ENCODE measurements at regions not wholly inside any gene's neighbourhood (a gene's known extent, or its start where the extent isn't known, plus 50 kb on each side); places are given as distances from the start of the nearest gene placed in this dataset.

DNA sequence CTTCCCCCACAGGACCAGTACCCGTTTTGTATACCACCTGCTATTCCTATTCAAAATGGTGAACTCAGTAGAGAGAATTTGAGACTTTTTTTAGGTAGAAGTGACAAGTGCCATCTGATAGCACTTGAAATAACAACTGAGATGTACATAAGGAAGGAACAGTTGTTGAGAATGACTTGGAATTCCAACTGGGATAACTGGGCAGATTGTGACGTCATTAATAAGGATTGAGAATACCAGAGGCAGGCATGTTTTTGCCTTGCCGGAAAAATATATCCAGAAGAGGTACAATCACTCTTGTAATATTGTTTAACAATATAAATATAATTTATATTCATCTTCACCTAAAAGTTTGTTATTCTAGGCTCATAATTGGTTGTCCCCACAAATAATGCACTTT is 454.1 kb upstream of the RGMA start:
- TF ChIP-seq POLR2A (IDR thresholded peaks at IDR 0.05; ENCODE audit: low read depth, low read length) = no peak
- TF ChIP-seq, protein P1, sequence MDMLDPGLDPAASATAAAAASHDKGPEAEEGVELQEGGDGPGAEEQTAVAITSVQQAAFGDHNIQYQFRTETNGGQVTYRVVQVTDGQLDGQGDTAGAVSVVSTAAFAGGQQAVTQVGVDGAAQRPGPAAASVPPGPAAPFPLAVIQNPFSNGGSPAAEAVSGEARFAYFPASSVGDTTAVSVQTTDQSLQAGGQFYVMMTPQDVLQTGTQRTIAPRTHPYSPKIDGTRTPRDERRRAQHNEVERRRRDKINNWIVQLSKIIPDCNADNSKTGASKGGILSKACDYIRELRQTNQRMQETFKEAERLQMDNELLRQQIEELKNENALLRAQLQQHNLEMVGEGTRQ (IDR thresholded peaks at IDR 0.05; ENCODE audit: low read depth, low read length) = no peak
- TF ChIP-seq RCOR1 (IDR thresholded peaks at IDR 0.05; ENCODE audit: insufficient replicate concordance, low read length) = no peak
- TF ChIP-seq, protein P2, sequence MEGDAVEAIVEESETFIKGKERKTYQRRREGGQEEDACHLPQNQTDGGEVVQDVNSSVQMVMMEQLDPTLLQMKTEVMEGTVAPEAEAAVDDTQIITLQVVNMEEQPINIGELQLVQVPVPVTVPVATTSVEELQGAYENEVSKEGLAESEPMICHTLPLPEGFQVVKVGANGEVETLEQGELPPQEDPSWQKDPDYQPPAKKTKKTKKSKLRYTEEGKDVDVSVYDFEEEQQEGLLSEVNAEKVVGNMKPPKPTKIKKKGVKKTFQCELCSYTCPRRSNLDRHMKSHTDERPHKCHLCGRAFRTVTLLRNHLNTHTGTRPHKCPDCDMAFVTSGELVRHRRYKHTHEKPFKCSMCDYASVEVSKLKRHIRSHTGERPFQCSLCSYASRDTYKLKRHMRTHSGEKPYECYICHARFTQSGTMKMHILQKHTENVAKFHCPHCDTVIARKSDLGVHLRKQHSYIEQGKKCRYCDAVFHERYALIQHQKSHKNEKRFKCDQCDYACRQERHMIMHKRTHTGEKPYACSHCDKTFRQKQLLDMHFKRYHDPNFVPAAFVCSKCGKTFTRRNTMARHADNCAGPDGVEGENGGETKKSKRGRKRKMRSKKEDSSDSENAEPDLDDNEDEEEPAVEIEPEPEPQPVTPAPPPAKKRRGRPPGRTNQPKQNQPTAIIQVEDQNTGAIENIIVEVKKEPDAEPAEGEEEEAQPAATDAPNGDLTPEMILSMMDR (conservative IDR thresholded peaks at IDR 0.05; ENCODE audit: low read depth, low read length) = no peak
- no peak for TF ChIP-seq MAFK (IDR thresholded peaks at IDR 0.05; ENCODE audit: low read depth, low read length)
- no peak for TF ChIP-seq MAZ (IDR thresholded peaks at IDR 0.05; ENCODE audit: borderline replicate concordance, low read depth, low read length)
- TF ChIP-seq RFX5 (IDR thresholded peaks at IDR 0.05; ENCODE audit: low read depth, low read length) = no peak
